Fibroblast of gingiva (primary cell): ENCODE measurements at regions not wholly inside any gene's neighbourhood (a gene's known extent, or its start where the extent isn't known, plus 50 kb on each side); places are given as distances from the start of the nearest gene placed in this dataset.

Experiments used
- DNase-seq: peaks from one replicate; pipeline ENCODE4 v3.0.0-alpha.2; 2011; ENCODE audit warnings: low read depth

GRCh38 chr20:21653628-21654027 is 51.8 kb upstream of the PAX1 start:
- no peak for DNase-seq

- no peak for DNase-seq
Measured at GRCh38 chr20:21643417-21643816, 62.0 kb upstream of the PAX1 start.

- DNase-seq = no peak
Measured at GRCh38 chr20:21640556-21640955, 64.9 kb upstream of the PAX1 start.

- no peak for DNase-seq
Measured at GRCh38 chr20:21633829-21634228, 71.6 kb upstream of the PAX1 start.

GRCh38 chr20:21632735-21633053 is 72.8 kb upstream of the PAX1 start:
- no peak for DNase-seq

GRCh38 chr20:21632031-21632734 is 73.3 kb upstream of the PAX1 start:
- no peak for DNase-seq

GRCh38 chr20:21628800-21629199 is 76.7 kb upstream of the PAX1 start:
- DNase-seq = no peak

GRCh38 chr20:21623781-21624094 is 81.7 kb upstream of the PAX1 start:
- DNase-seq = no peak

GRCh38 chr20:21623074-21623780 is 82.2 kb upstream of the PAX1 start:
- no peak for DNase-seq

GRCh38 chr20:21622097-21622857 is 83.2 kb upstream of the PAX1 start:
- no peak for DNase-seq

GRCh38 chr20:21618759-21619416 is 86.6 kb upstream of the PAX1 start:
- no peak for DNase-seq

GRCh38 chr20:21615617-21616080 is 89.8 kb upstream of the PAX1 start:
- DNase-seq = peak; percentile 24

GRCh38 chr20:21614980-21615379 is 90.5 kb upstream of the PAX1 start:
- no peak for DNase-seq

- no peak for DNase-seq
Measured at GRCh38 chr20:21613512-21613911, 92.0 kb upstream of the PAX1 start.

GRCh38 chr20:21609981-21610380 is 95.5 kb upstream of the PAX1 start:
- no peak for DNase-seq

- DNase-seq = no peak
Measured at GRCh38 chr20:21609221-21609620, 95.4 kb upstream of the NKX2-2 start.

GRCh38 chr20:21608777-21609176 is 94.9 kb upstream of the NKX2-2 start:
- no peak for DNase-seq

- no peak for DNase-seq
Measured at GRCh38 chr20:21607971-21608725, 94.3 kb upstream of the NKX2-2 start.

- no peak for DNase-seq
Measured at GRCh38 chr20:21601799-21602198, 87.9 kb upstream of the NKX2-2 start.

GRCh38 chr20:21586682-21587081 is 72.8 kb upstream of the NKX2-2 start:
- no peak for DNase-seq

GRCh38 chr20:21583486-21584168 is 69.8 kb upstream of the NKX2-2 start:
- DNase-seq = no peak
